OCI-LY1 (cell line): ENCODE measurements at regions not wholly inside any gene's neighbourhood (a gene's known extent, or its start where the extent isn't known, plus 50 kb on each side); places are given as distances from the start of the nearest gene placed in this dataset.
"Not testable (repeated sequence)": the region's sequence is repeated elsewhere in the genome, so short reads cannot be mapped to it uniquely, and the experiment has no call there.

Source experiments
- H2AFZ ChIP-seq: fragments of 200-600 bp; sonication (generic), shearing (Covaris generic); 2 replicates; pipeline ENCODE4 v1.6.0; 2014; ENCODE audit warnings: antibody characterized with exemption, mild to moderate bottlenecking, low read length
- H3F3A ChIP-seq: fragments of 200-600 bp; sonication (generic), shearing (Covaris generic); 2 replicates; pipeline ENCODE4 v1.6.0; 2014; ENCODE audit warnings: mild to moderate bottlenecking, antibody characterized with exemption, low read length, moderate library complexity; ENCODE audit not compliant: insufficient read depth
- H3K27ac ChIP-seq: fragments of 200-600 bp; sonication (generic); 2 replicates; pipeline ENCODE4 v1.5.1; 2014; ENCODE audit warnings: low read length, mixed run types, mild to moderate bottlenecking, low read depth; ENCODE audit not compliant: poor library complexity, severe bottlenecking
- H3K27me3 ChIP-seq: fragments of 200-600 bp; sonication (generic); 2 replicates; pipeline ENCODE4 v1.6.0; 2014; ENCODE audit warnings: antibody characterized with exemption, mild to moderate bottlenecking, low read length, moderate library complexity; ENCODE audit not compliant: insufficient read depth
- H3K36me3 ChIP-seq: fragments of 200-600 bp; sonication (generic); 2 replicates; pipeline ENCODE4 v1.6.1; 2014; ENCODE audit warnings: mild to moderate bottlenecking, antibody characterized with exemption, low read length, moderate library complexity, mixed read lengths; ENCODE audit not compliant: insufficient read depth
- H3K4me1 ChIP-seq: fragments of 200-600 bp; sonication (generic); 2 replicates; pipeline ENCODE4 v1.5.1; 2014; ENCODE audit warnings: mild to moderate bottlenecking, low read length, moderate library complexity; ENCODE audit not compliant: insufficient read depth, severe bottlenecking
- H3K4me2 ChIP-seq: fragments of 200-600 bp; sonication (generic), shearing (Covaris generic); 2 replicates; pipeline ENCODE4 v1.6.1; 2014; ENCODE audit warnings: low read length
- H3K4me3 ChIP-seq: fragments of 200-600 bp; sonication (generic); 2 replicates; pipeline ENCODE4 v1.5.1; 2014; ENCODE audit warnings: low read length, low read depth, mild to moderate bottlenecking, mixed read lengths; ENCODE audit not compliant: poor library complexity, severe bottlenecking
- H3K79me2 ChIP-seq: fragments of 200-600 bp; shearing (Covaris generic); 2 replicates; pipeline ENCODE4 v1.6.1; 2016; ENCODE audit warnings: mixed run types, low read length, mixed read lengths; ENCODE audit not compliant: insufficient read depth
- H3K9ac ChIP-seq: fragments of 200-600 bp; sonication (generic), shearing (Covaris generic); 2 replicates; pipeline ENCODE4 v1.6.1; 2014; ENCODE audit warnings: mild to moderate bottlenecking, low read length, mixed read lengths
- H3K9me2 ChIP-seq: fragments of 200-600 bp; sonication (generic), shearing (Covaris generic); 2 replicates; pipeline ENCODE4 v1.6.1; 2014; ENCODE audit warnings: low read depth, mild to moderate bottlenecking, low read length, mixed read lengths
- H3K9me3 ChIP-seq: fragments of 200-600 bp; shearing (Covaris generic); 2 replicates; pipeline ENCODE4 v1.6.1; 2014; ENCODE audit warnings: low read length, mixed read lengths
- H4K20me1 ChIP-seq: fragments of 200-600 bp; sonication (generic), shearing (Covaris generic); 2 replicates; pipeline ENCODE4 v1.6.0; 2016; ENCODE audit warnings: mild to moderate bottlenecking, low read length; ENCODE audit not compliant: insufficient read depth
- CTCF ChIP-seq: fragments of 200-600 bp; sonication (generic), shearing (Covaris generic); IDR thresholded peaks from 2 replicates; pipeline ENCODE4 v1.5.1; 2017; ENCODE audit warnings: mild to moderate bottlenecking, antibody characterized with exemption, low read length, moderate library complexity, mixed read lengths
- EZH2 ChIP-seq: fragments of 200-600 bp; sonication (generic), shearing (Covaris generic); IDR thresholded peaks from 2 replicates; pipeline ENCODE4 v1.8.0; 2017; ENCODE audit warnings: borderline replicate concordance, mixed run types, mild to moderate bottlenecking, antibody characterized with exemption, low read length, moderate library complexity, mixed read lengths

GRCh38 chrX:138877746-138878145 is 166.2 kb upstream of the FGF13 start:
- no peaks in the 10 kb centered on the region for H3K4me1 ChIP-seq
- TF ChIP-seq CTCF = no peak
- no peak for TF ChIP-seq EZH2
- H3K79me2 ChIP-seq = no peaks in the 10 kb centered on the region
- H3K9me3 ChIP-seq = no peaks in the 10 kb centered on the region
- no peaks in the 10 kb centered on the region for H4K20me1 ChIP-seq
- no peak overlapping the region for H3K9ac ChIP-seq
- H3K9me2 ChIP-seq = no peaks in the 10 kb centered on the region
- H2AFZ ChIP-seq = no peak overlapping the region
- H3K27me3 ChIP-seq = no peaks in the 10 kb centered on the region
- H3K27ac ChIP-seq = no peak overlapping the region
- H3K4me2 ChIP-seq = no peak overlapping the region
- H3K36me3 ChIP-seq = no peaks in the 10 kb centered on the region
- H3F3A ChIP-seq = no peaks in the 10 kb centered on the region
- H3K4me3 ChIP-seq = no peak overlapping the region

- Histone ChIP-seq H3F3A (no peaks in the 10 kb centered on the region), H3K9me2 (no peaks in the 10 kb centered on the region), H3K27me3 (no peaks in the 10 kb centered on the region), H3K4me3 (no peak overlapping the region), H3K9me3 (no peaks in the 10 kb centered on the region), H3K4me1 (no peaks in the 10 kb centered on the region), H3K79me2 (no peaks in the 10 kb centered on the region), H3K9ac (no peak overlapping the region), H3K4me2 (no peak overlapping the region), H2AFZ (no peak overlapping the region), H3K27ac (no peak overlapping the region), H3K36me3 (no peaks in the 10 kb centered on the region), H4K20me1 (no peaks in the 10 kb centered on the region)
- TF ChIP-seq CTCF = no peak
- TF ChIP-seq EZH2 = no peak
Measured at GRCh38 chrX:138875472-138875871, 164.0 kb upstream of the FGF13 start.

- H3K27me3 ChIP-seq = no peaks in the 10 kb centered on the region
- H3K9ac ChIP-seq = no peak overlapping the region
- no peak overlapping the region for H3K4me2 ChIP-seq
- no peak overlapping the region for H2AFZ ChIP-seq
- no peaks in the 10 kb centered on the region for H3K9me2 ChIP-seq
- no peaks in the 10 kb centered on the region for H3F3A ChIP-seq
- no peaks in the 10 kb centered on the region for H3K36me3 ChIP-seq
- H3K9me3 ChIP-seq = no peaks in the 10 kb centered on the region
- no peaks in the 10 kb centered on the region for H3K79me2 ChIP-seq
- no peak overlapping the region for H3K27ac ChIP-seq
- H4K20me1 ChIP-seq = no peaks in the 10 kb centered on the region
- TF ChIP-seq CTCF (no peak), EZH2 (no peak)
- H3K4me3 ChIP-seq = no peak overlapping the region
- no peaks in the 10 kb centered on the region for H3K4me1 ChIP-seq
Measured at GRCh38 chrX:138874271-138874935, 162.9 kb upstream of the FGF13 start.

- not testable (repeated sequence) for H3K9me3 ChIP-seq, H3K4me1 ChIP-seq, H3K36me3 ChIP-seq, H3F3A ChIP-seq, H3K9me2 ChIP-seq, H3K4me2 ChIP-seq, H2AFZ ChIP-seq, H3K27ac ChIP-seq, H3K27me3 ChIP-seq, H3K79me2 ChIP-seq, H3K4me3 ChIP-seq, H4K20me1 ChIP-seq, H3K9ac ChIP-seq
Measured at GRCh38 chrX:138873640-138874039, 162.1 kb upstream of the FGF13 start.
